ENCODE measurements at regions not wholly inside any gene's neighbourhood (a gene's known extent, or its start where the extent isn't known, plus 50 kb on each side); places are given as distances from the start of the nearest gene placed in this dataset.

GRCh38 chr5:29037716-29038115, 1999.3 kb upstream of the CDH9 start:
- TF ChIP-seq POLR2A (IDR thresholded peaks at IDR 0.05; ENCODE audit: extremely low read depth, insufficient read length) (no peak), MAX (IDR thresholded peaks at IDR 0.05; ENCODE audit: low read depth, low read length) (no peak), MYC (IDR thresholded peaks at IDR 0.05; ENCODE audit: low read depth, low read length) (no peak), CTCF (IDR thresholded peaks at IDR 0.05; ENCODE audit: low read depth, low read length) (no peak)
- no peak overlapping the region for H3K4me3 ChIP-seq (ENCODE audit: low read depth, low read length)
- DNase-seq (ENCODE audit: low read depth) = no peak

- TF ChIP-seq CTCF (IDR thresholded peaks at IDR 0.05; ENCODE audit: low read depth, low read length) (no peak), POLR2A (IDR thresholded peaks at IDR 0.05; ENCODE audit: extremely low read depth, insufficient read length) (no peak), MAX (IDR thresholded peaks at IDR 0.05; ENCODE audit: low read depth, low read length) (no peak), MYC (IDR thresholded peaks at IDR 0.05; ENCODE audit: low read depth, low read length) (no peak)
- no peak for DNase-seq (ENCODE audit: low read depth)
- H3K4me3 ChIP-seq (ENCODE audit: low read depth, low read length) = no peak overlapping the region
Observed at GRCh38 chr5:29024052-29024451, 1985.7 kb upstream of the CDH9 start.

- no peak overlapping the region for H3K4me3 ChIP-seq (ENCODE audit: low read depth, low read length)
- TF ChIP-seq MYC (IDR thresholded peaks at IDR 0.05; ENCODE audit: low read depth, low read length) = no peak
- TF ChIP-seq POLR2A (IDR thresholded peaks at IDR 0.05; ENCODE audit: extremely low read depth, insufficient read length) = no peak
- no peak for TF ChIP-seq CTCF (IDR thresholded peaks at IDR 0.05; ENCODE audit: low read depth, low read length)
- no peak for TF ChIP-seq MAX (IDR thresholded peaks at IDR 0.05; ENCODE audit: low read depth, low read length)
- no peak for DNase-seq (ENCODE audit: low read depth)
Observed at GRCh38 chr5:29023541-29023940, 1985.2 kb upstream of the CDH9 start.

GRCh38 chr5:29017501-29017900, 1979.1 kb upstream of the CDH9 start:
- H3K4me3 ChIP-seq (ENCODE audit: low read depth, low read length) = no peak overlapping the region
- no peak for DNase-seq (ENCODE audit: low read depth)
- TF ChIP-seq MAX (IDR thresholded peaks at IDR 0.05; ENCODE audit: low read depth, low read length) (no peak), MYC (IDR thresholded peaks at IDR 0.05; ENCODE audit: low read depth, low read length) (no peak), CTCF (IDR thresholded peaks at IDR 0.05; ENCODE audit: low read depth, low read length) (no peak), POLR2A (IDR thresholded peaks at IDR 0.05; ENCODE audit: extremely low read depth, insufficient read length) (no peak)

- no peak overlapping the region for H3K4me3 ChIP-seq (ENCODE audit: low read depth, low read length)
- DNase-seq (ENCODE audit: low read depth) = no peak
- TF ChIP-seq POLR2A (IDR thresholded peaks at IDR 0.05; ENCODE audit: extremely low read depth, insufficient read length) (no peak), MAX (IDR thresholded peaks at IDR 0.05; ENCODE audit: low read depth, low read length) (no peak), CTCF (IDR thresholded peaks at IDR 0.05; ENCODE audit: low read depth, low read length) (no peak), MYC (IDR thresholded peaks at IDR 0.05; ENCODE audit: low read depth, low read length) (no peak)
Observed at GRCh38 chr5:29016067-29016466, 1977.7 kb upstream of the CDH9 start.

GRCh38 chr5:29015523-29015922, 1977.1 kb upstream of the CDH9 start:
- no peak for TF ChIP-seq POLR2A (IDR thresholded peaks at IDR 0.05; ENCODE audit: extremely low read depth, insufficient read length)
- no peak for TF ChIP-seq CTCF (IDR thresholded peaks at IDR 0.05; ENCODE audit: low read depth, low read length)
- no peak for TF ChIP-seq MYC (IDR thresholded peaks at IDR 0.05; ENCODE audit: low read depth, low read length)
- no peak for TF ChIP-seq MAX (IDR thresholded peaks at IDR 0.05; ENCODE audit: low read depth, low read length)
- H3K4me3 ChIP-seq (ENCODE audit: low read depth, low read length) = no peak overlapping the region
- no peak for DNase-seq (ENCODE audit: low read depth)
